GM10248 (cell line): ENCODE measurements at regions not wholly inside any gene's neighbourhood (a gene's known extent, or its start where the extent isn't known, plus 50 kb on each side); places are given as distances from the start of the nearest gene placed in this dataset.

ENCODE experiments used
- CTCF ChIA-PET: fragments of 300-600 bp; sonication (Branson Sonifier 250); formaldehyde crosslinking; extraction: SDS; loops from one replicate; lab custom pipeline; 2021; ENCODE audit warnings: antibody characterized with exemption; lab: Yijun Ruan, JAX
- POLR2A ChIA-PET: fragments of 350-650 bp; sonication (Branson Sonifier 250); formaldehyde crosslinking; extraction: SDS; loops from one replicate; lab custom pipeline; 2020; ENCODE audit warnings: antibody characterized with exemption; lab: Yijun Ruan, JAX
- DNase-seq: peaks from one replicate; pipeline ENCODE4 v3.0.0; 2012; ENCODE audit errors: extremely low spot score
- CTCF ChIP-seq: IDR thresholded peaks from 2 replicates; pipeline ENCODE4 v1.5.1; 2012; ENCODE audit warnings: mild to moderate bottlenecking, low read depth; ENCODE audit errors: extremely low read depth, missing control alignments, control extremely low read depth

GRCh38 chr14:76922092-76922491, 95.9 kb downstream of the LRRC74A start:
- ChIA-PET POLR2A (no interaction called here), CTCF (interaction anchor here (1.1 to 15.7 kb wide), 8 partner anchors 8 to 148 kb away, joined by 3 to 399 read pairs (median 27); no protein-coding TSS in a partner anchor)
- DNase-seq, result no peak
- TF ChIP-seq CTCF, result no peak

GRCh38 chr14:76921088-76921399, 94.8 kb downstream of the LRRC74A start:
- TF ChIP-seq CTCF, result no peak
- POLR2A ChIA-PET, result no interaction called here
- DNase-seq, result no peak
- CTCF ChIA-PET, result interaction anchor here (1.1 to 15.7 kb wide), 13 partner anchors 8 to 174 kb away, joined by 3 to 399 read pairs (median 5); no protein-coding TSS in a partner anchor

- POLR2A ChIA-PET, result interaction anchor here (0.6 to 0.7 kb wide), 2 partner anchors 10 to 63 kb away, joined by 3 to 8 read pairs; no protein-coding TSS in a partner anchor
These were observed 94.3 kb downstream of the LRRC74A start for GRCh38 chr14:76920331-76921087.

GRCh38 chr14:76919431-76920330, 93.5 kb downstream of the LRRC74A start:
- no peak for DNase-seq
- TF ChIP-seq CTCF, result no peak
- ChIA-PET CTCF (interaction anchor here (0.9 to 15.7 kb wide), 10 partner anchors 8 to 166 kb away, joined by 3 to 399 read pairs (median 4); no protein-coding TSS in a partner anchor), POLR2A (interaction anchor here (0.6 to 0.7 kb wide), 2 partner anchors 10 to 64 kb away, joined by 3 to 8 read pairs; no protein-coding TSS in a partner anchor)

More at GRCh38 chr14:76920331-76921087, 94.3 kb downstream of the LRRC74A start:
- TF ChIP-seq CTCF, result no peak
- CTCF ChIA-PET, result interaction anchor here (0.9 to 15.7 kb wide), 13 partner anchors 7 to 175 kb away, joined by 3 to 399 read pairs (median 5); no protein-coding TSS in a partner anchor
- DNase-seq, result no peak
